ENCODE measurements at regions not wholly inside any gene's neighbourhood (a gene's known extent, or its start where the extent isn't known, plus 50 kb on each side); places are given as distances from the start of the nearest gene placed in this dataset.

- Histone ChIP-seq H3K36me3 (ENCODE audit: control insufficient read depth in 2 of 2, insufficient read depth in 2 of 2, low read length in 1 of 2) (no peaks in the 10 kb centered on the region), H2AFZ (ENCODE audit: control insufficient read depth, low read depth, low read length) (no peak overlapping the region), H3K27me3 (replicated peaks in 1 of 2; ENCODE audit: control insufficient read depth in 2 of 2, insufficient read depth in 2 of 2, low read length in 1 of 2) (no peaks in the 10 kb centered on the region), H3K79me2 (ENCODE audit: control insufficient read depth, insufficient read depth, low read length) (no peaks in the 10 kb centered on the region), H3K4me2 (ENCODE audit: control insufficient read depth, insufficient read depth) (no peak overlapping the region), H3K27ac (ENCODE audit: control insufficient read depth, insufficient read depth) (no peak overlapping the region), H3K9ac (ENCODE audit: control insufficient read depth, insufficient read depth, low read length) (no peak overlapping the region), H3K4me1 (ENCODE audit: control insufficient read depth, insufficient read depth, low read length) (no peaks in the 10 kb centered on the region), H4K20me1 (ENCODE audit: control insufficient read depth, insufficient read depth) (no peaks in the 10 kb centered on the region), H3K9me3 (replicated peaks; ENCODE audit: control insufficient read depth, insufficient read depth, low read length) (no peaks in the 10 kb centered on the region; the same call in 2 of the 3 replicates), H3K4me3 (no peak overlapping the region)
- POLR2A ChIA-PET, result no interaction called here
- RAD21 ChIA-PET (ENCODE audit: unreplicated experiment), result no interaction called here
- CTCF ChIA-PET, result no interaction called here
- DNase-seq (ENCODE audit: low read depth, low spot score) (no peak), ATAC-seq (no peak), FAIRE-seq (no peak)
- SMC1A ChIA-PET (ENCODE audit: uncharacterized antibody, unreplicated experiment), result no interaction called here
- 34% methylated on average over 2 of the region's 4 CpGs for WGBS (ENCODE audit: insufficient coverage, insufficient replicate concordance, low lambda C conversion rate, missing lambda C conversion rate)
- in situ Hi-C loops (cut with MboI) (no loop called here), intact Hi-C loops (cut with micrococcal nuclease; ENCODE audit: unreplicated experiment) (no loop called here)
- no TSS peak for BruUV-seq (replicated peaks)
- TF ChIP-seq NRF1 (conservative IDR thresholded peaks at IDR 0.05; ENCODE audit: low read depth, low read length) (no peak), SREBF2 (IDR thresholded peaks at IDR 0.05; ENCODE audit: low read length) (no peak), PKNOX1 (IDR thresholded peaks at IDR 0.05) (no peak), ZBTB11 (CRISPR knock-in tag; IDR thresholded peaks at IDR 0.05) (no peak), BACH1 (IDR thresholded peaks at IDR 0.05; ENCODE audit: borderline replicate concordance) (no peak), EED (IDR thresholded peaks at IDR 0.05; ENCODE audit: low read depth) (no peak)
Measured at GRCh38 chrX:25285598-25285997, 269.8 kb upstream of the ARX start.
